ENCODE measurements at regions not wholly inside any gene's neighbourhood (a gene's known extent, or its start where the extent isn't known, plus 50 kb on each side); places are given as distances from the start of the nearest gene placed in this dataset.

DNA sequence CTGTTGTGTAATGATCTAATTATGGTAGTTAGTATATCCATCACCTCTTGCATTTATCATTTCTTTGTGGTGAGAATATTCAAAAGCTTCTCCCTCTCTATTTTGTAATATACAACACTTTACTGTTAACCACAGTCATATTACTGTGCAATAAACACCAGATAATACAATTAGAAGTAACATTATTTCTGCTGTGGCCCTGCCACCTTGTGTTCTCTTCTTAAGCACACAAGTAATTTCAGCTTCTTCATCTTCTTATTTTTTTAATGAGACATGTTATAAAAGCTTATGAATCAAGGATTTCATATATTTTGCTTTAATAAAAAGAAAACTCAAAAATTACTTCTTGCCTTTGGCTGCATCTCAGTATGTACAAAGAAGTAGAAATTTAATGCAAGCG, 675.2 kb upstream of the INTU start:
- H3K4me2 ChIP-seq (ENCODE audit: low read length), result no peak overlapping the region
- no peaks in the 10 kb centered on the region for H3K4me1 ChIP-seq (ENCODE audit: control insufficient read depth, insufficient read depth, low read length)
- H3K9me3 ChIP-seq (replicated peaks; ENCODE audit: low read length), result no peaks in the 10 kb centered on the region
- no peak overlapping the region for H3K9ac ChIP-seq (ENCODE audit: low read depth, low read length)
- no peak overlapping the region for H3K4me3 ChIP-seq (ENCODE audit: low read length)
- H3K27me3 ChIP-seq (ENCODE audit: control insufficient read depth, insufficient read depth, low read length), result no peaks in the 10 kb centered on the region
- no peaks in the 10 kb centered on the region for H3K36me3 ChIP-seq (ENCODE audit: insufficient read depth, low read length)

DNA sequence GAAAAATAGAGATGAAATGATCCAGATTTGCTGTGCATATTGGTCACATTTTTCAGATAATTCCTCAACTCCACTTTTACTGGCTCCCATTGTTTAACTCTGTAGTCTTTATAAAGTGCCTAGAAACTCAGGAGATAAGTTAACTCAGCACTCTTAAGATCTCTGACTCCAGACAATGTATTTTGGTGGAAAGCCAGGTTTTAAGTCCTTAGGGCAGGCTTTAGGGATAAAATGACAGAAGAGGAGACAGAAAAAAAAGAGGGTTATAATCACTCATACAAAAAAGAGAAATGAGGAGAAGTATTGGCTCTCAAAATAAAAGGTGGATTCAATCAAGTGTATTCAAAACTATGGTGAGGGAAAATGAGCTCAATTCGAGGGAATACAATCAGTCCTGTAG, 674.8 kb upstream of the INTU start:
- no peaks in the 10 kb centered on the region for H3K27me3 ChIP-seq (ENCODE audit: control insufficient read depth, insufficient read depth, low read length)
- no peaks in the 10 kb centered on the region for H3K9me3 ChIP-seq (replicated peaks; ENCODE audit: low read length)
- H3K36me3 ChIP-seq (ENCODE audit: insufficient read depth, low read length), result no peaks in the 10 kb centered on the region
- H3K9ac ChIP-seq (ENCODE audit: low read depth, low read length), result no peak overlapping the region
- no peak overlapping the region for H3K4me2 ChIP-seq (ENCODE audit: low read length)
- no peaks in the 10 kb centered on the region for H3K4me1 ChIP-seq (ENCODE audit: control insufficient read depth, insufficient read depth, low read length)
- H3K4me3 ChIP-seq (ENCODE audit: low read length), result no peak overlapping the region

DNA sequence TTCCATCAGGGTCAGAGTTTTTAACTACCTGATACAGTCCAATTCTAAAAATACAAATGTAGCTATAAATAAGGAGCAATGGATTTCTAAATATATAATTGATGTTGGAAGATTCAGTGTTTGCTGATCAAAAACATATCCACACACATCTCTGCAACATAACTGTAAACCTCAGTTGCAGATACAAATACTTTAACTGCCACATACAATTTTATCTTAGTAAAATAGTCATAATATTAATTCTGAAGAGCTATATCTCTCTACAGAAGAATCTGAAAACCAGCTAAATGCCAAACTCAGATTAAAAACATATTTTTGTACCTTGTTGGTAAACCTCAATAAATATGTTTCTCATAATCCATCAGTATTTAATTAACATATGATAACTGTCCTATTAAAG, 674.3 kb upstream of the INTU start:
- Histone ChIP-seq H3K4me2 (ENCODE audit: low read length) (no peak overlapping the region), H3K4me3 (ENCODE audit: low read length) (no peak overlapping the region), H3K9me3 (replicated peaks; ENCODE audit: low read length) (no peaks in the 10 kb centered on the region), H3K27me3 (ENCODE audit: control insufficient read depth, insufficient read depth, low read length) (no peaks in the 10 kb centered on the region), H3K36me3 (ENCODE audit: insufficient read depth, low read length) (no peaks in the 10 kb centered on the region), H3K4me1 (ENCODE audit: control insufficient read depth, insufficient read depth, low read length) (no peaks in the 10 kb centered on the region), H3K9ac (ENCODE audit: low read depth, low read length) (no peak overlapping the region)

DNA sequence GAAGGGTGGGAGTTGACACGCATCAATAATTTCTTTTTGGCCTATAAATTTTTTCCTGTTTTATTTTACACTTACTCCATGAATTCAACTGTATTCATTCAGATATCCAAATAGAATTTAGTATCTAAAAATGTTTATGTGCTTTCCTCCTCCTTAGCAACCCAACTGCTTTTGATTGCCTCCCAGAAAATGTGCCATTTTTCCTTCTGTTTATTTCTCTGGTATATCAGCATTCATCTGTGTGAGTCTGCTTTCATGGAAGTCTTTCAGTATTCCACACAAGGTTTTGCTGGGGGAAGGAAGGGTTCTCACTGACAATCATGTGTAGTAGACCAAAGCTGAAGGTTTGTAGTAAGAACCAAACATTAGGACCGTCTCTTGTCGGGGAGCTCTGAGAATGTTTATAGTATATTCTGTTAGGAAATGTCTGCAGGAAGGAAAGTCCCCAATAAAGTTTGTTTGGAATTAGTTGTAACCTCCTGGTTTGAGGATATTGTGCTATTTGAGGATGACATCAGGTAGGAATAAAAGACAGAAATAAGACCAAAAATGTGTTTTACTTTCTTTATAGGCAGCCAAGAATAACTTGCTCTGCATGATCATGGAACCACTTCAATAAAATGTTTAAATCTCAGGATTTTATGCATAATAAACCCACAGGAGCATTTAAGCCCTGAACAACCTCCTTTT, 673.6 kb upstream of the INTU start:
- Histone ChIP-seq H3K9me3 (replicated peaks; ENCODE audit: low read length) (no peaks in the 10 kb centered on the region), H3K27me3 (ENCODE audit: control insufficient read depth, insufficient read depth, low read length) (no peaks in the 10 kb centered on the region), H3K4me3 (ENCODE audit: low read length) (no peak overlapping the region), H3K36me3 (ENCODE audit: insufficient read depth, low read length) (no peaks in the 10 kb centered on the region), H3K9ac (ENCODE audit: low read depth, low read length) (no peak overlapping the region), H3K4me2 (ENCODE audit: low read length) (no peak overlapping the region), H3K4me1 (ENCODE audit: control insufficient read depth, insufficient read depth, low read length) (no peaks in the 10 kb centered on the region)

DNA sequence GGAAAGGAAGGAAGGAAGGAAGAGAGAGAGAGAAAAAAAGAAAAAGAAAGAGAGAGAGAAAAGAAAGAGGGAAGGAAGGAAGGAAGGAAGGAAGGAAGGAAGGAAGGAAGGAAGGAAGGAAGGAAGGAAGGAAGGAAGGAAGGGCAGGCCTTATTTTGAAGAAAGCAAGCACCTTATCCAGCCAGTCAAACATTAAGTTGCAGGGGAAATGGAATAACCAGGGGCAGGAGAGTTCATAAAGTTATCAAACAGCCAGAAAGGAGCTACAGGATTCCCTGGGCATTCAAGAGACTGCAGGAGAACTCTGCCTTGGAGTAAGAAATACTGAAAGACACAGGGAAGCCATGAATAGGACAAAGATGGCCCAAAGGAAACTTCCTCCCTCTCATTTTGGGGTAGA, 672.0 kb upstream of the INTU start:
- H3K4me2 ChIP-seq (ENCODE audit: low read length), result no peak overlapping the region
- no peaks in the 10 kb centered on the region for H3K9me3 ChIP-seq (replicated peaks; ENCODE audit: low read length)
- no peak overlapping the region for H3K4me3 ChIP-seq (ENCODE audit: low read length)
- no peak overlapping the region for H3K9ac ChIP-seq (ENCODE audit: low read depth, low read length)
- H3K27me3 ChIP-seq (ENCODE audit: control insufficient read depth, insufficient read depth, low read length), result no peaks in the 10 kb centered on the region
- no peaks in the 10 kb centered on the region for H3K4me1 ChIP-seq (ENCODE audit: control insufficient read depth, insufficient read depth, low read length)
- H3K36me3 ChIP-seq (ENCODE audit: insufficient read depth, low read length), result no peaks in the 10 kb centered on the region

DNA sequence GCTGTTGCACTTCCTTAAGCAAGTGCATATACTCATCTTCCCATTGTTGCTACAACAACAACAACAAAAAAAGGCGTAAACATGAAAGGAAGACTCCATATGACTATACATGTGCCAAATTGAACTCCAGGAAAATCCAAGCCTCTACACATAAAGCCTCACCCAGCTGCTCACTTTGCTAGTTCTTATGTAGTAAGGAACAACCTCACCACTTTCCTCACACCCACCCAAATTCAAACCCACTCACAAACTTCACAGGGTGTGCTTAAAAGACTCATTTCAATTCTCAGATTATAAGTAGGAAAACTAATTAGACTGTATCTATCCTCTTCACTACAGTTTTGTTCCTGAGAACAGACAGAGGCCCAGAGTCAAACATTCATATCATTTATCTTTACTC, 671.1 kb upstream of the INTU start:
- no peaks in the 10 kb centered on the region for H3K9me3 ChIP-seq (replicated peaks; ENCODE audit: low read length)
- no peaks in the 10 kb centered on the region for H3K36me3 ChIP-seq (ENCODE audit: insufficient read depth, low read length)
- no peaks in the 10 kb centered on the region for H3K27me3 ChIP-seq (ENCODE audit: control insufficient read depth, insufficient read depth, low read length)
- H3K4me2 ChIP-seq (ENCODE audit: low read length), result no peak overlapping the region
- no peaks in the 10 kb centered on the region for H3K4me1 ChIP-seq (ENCODE audit: control insufficient read depth, insufficient read depth, low read length)
- H3K4me3 ChIP-seq (ENCODE audit: low read length), result no peak overlapping the region
- no peak overlapping the region for H3K9ac ChIP-seq (ENCODE audit: low read depth, low read length)

DNA sequence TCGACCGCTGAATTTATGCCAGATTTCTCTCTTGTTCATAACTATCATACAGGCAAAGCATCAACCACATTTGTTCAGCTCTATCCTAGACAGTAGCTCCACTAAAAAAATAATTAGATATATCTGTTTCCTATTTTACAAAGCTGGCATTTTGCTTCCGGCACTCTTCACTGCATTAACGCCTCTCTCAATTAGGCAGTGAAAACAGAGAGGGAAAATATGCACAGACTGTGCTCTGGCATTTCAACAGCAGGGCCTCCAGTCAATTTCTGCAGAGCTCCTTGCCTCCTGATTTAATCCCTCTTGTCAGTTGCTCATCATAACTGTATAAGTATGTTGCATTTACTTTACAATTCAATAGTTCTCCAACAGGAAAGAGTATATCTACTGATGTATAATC, 666.9 kb upstream of the INTU start:
- Histone ChIP-seq H3K4me2 (ENCODE audit: low read length) (no peak overlapping the region), H3K4me3 (ENCODE audit: low read length) (no peak overlapping the region), H3K9me3 (replicated peaks; ENCODE audit: low read length) (no peaks in the 10 kb centered on the region), H3K9ac (ENCODE audit: low read depth, low read length) (no peak overlapping the region), H3K4me1 (ENCODE audit: control insufficient read depth, insufficient read depth, low read length) (no peaks in the 10 kb centered on the region), H3K36me3 (ENCODE audit: insufficient read depth, low read length) (no peaks in the 10 kb centered on the region), H3K27me3 (ENCODE audit: control insufficient read depth, insufficient read depth, low read length) (no peaks in the 10 kb centered on the region)

DNA sequence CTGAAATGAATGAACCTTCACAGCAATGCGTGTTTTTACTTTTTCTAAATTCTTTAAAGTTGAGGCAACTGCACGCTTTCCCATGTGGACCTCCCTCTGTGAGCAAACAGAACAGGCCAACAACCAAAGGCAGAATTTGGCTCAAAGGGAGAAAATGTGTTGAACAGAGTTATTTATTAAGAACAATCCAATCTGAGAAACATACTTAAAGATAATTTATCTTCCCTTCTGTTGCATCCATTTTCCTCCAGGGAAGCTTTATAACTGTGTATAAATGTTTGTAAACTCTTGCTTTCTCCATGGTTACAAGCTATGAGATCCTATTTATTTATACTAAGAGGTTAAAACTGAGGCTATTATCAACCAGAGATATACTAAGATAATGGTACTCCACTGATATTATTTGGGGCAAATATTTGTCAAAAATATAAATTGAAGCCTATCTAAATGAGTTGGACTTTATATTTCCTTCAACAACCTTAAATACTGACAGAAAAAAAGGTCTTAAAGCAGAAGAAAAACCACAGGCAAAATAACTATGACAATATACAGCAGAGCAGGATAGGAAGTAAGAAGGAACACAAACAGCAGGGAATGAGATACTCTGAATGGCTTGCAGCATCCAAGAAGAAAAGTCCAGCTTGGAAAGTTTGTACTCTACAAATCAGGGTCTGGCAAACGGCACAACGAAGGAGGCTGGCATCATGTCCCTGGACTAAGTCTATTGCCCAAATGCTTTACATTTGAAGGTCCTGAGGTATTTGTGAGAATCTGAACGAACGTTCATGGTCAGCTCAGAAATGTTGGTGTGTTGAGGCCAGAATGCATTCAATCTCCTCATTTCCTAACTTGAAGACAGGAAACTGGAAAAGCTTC, 663.2 kb upstream of the INTU start:
- Histone ChIP-seq H3K9me3 (replicated peaks; ENCODE audit: low read length) (no peaks in the 10 kb centered on the region), H3K4me1 (ENCODE audit: control insufficient read depth, insufficient read depth, low read length) (no peaks in the 10 kb centered on the region), H3K4me3 (ENCODE audit: low read length) (no peak overlapping the region), H3K27me3 (ENCODE audit: control insufficient read depth, insufficient read depth, low read length) (no peaks in the 10 kb centered on the region), H3K36me3 (ENCODE audit: insufficient read depth, low read length) (no peaks in the 10 kb centered on the region), H3K9ac (ENCODE audit: low read depth, low read length) (no peak overlapping the region), H3K4me2 (ENCODE audit: low read length) (no peak overlapping the region)

DNA sequence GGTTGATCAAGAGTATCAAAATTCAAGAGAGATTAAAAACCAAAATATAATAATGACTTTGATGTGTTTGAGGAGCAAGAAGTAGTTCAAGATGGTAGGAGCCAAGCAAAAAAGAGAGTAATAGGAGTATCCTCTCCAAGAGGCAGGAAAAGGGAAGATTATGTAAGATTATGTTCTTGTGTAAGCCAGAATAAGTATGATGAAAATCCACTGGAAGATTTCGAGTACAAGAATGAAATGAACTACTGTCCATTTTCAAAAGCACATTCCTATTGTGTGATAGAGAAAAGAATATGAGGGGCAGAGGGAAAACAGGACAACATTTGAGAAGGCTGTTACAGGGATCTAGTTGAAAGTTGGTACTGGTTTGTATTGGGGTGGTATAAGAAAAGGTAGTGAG, 659.6 kb upstream of the INTU start:
- H3K9ac ChIP-seq (ENCODE audit: low read depth, low read length), result no peak overlapping the region
- H3K4me2 ChIP-seq (ENCODE audit: low read length), result no peak overlapping the region
- no peaks in the 10 kb centered on the region for H3K36me3 ChIP-seq (ENCODE audit: insufficient read depth, low read length)
- H3K4me1 ChIP-seq (ENCODE audit: control insufficient read depth, insufficient read depth, low read length), result peaks cover 10% of the 10 kb centered on the region
- no peak overlapping the region for H3K4me3 ChIP-seq (ENCODE audit: low read length)
- H3K27me3 ChIP-seq (ENCODE audit: control insufficient read depth, insufficient read depth, low read length), result no peaks in the 10 kb centered on the region
- H3K9me3 ChIP-seq (replicated peaks; ENCODE audit: low read length), result no peaks in the 10 kb centered on the region

DNA sequence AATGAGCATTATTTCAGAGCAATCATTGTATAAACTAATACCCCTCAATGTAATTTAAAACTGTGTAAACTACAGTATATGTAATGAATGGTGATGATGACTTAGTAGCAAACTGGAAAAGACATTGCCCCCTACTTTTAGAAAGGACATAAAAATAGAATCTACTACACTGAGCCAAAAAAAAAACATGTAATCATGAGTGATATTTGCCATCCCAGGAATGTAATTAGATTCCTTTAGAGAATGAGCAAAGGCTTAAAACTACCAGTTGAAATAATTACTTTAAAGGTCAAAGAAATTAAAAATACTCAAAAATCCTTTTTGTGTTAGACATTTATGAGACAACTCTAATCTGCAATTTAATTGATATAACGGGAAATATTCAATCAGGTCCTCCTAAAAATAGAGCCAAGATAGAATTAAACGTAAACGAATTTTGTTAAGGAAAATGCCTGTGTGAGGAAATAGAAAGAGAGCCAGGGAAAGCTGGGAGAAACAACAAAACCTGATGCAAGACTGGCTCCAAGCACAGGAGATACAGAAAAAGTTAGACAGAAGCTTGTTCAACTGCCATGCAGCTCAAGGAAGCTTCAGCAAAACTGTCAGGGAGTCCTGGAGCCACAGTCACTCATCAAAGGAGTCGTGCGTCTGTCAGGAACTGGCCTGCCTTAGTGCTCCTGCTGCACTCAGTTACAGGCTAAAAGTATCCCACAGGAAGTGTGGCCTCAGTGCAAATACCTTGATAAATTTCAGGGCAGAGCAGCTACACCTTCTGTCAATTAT, 655.7 kb upstream of the INTU start:
- Histone ChIP-seq H3K4me3 (ENCODE audit: low read length) (no peak overlapping the region), H3K36me3 (ENCODE audit: insufficient read depth, low read length) (no peaks in the 10 kb centered on the region), H3K27me3 (ENCODE audit: control insufficient read depth, insufficient read depth, low read length) (no peaks in the 10 kb centered on the region), H3K9me3 (replicated peaks; ENCODE audit: low read length) (no peaks in the 10 kb centered on the region), H3K4me2 (ENCODE audit: low read length) (peak overlapping the region; percentile 39), H3K4me1 (ENCODE audit: control insufficient read depth, insufficient read depth, low read length) (peaks cover 10% of the 10 kb centered on the region), H3K9ac (ENCODE audit: low read depth, low read length) (no peak overlapping the region)

DNA sequence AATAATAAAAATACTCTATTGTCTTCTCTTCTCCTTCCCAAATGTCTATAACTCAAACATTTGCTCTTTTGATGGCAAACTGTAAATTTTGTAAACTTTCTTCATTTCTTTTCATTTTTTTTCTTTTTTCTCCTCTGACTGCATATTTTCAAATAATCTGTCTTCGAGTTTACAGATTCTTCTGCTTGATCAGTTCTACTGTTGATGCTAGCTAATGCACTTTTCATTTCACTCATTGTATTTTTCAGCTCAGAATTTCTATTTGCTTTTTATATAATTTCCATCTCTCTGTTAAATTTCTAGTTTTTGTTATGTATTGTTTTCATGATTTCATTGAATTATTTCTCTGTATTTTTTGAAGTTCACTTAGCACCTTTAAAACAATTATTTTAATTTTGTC, 646.8 kb upstream of the INTU start:
- Histone ChIP-seq H3K4me2 (ENCODE audit: low read length) (no peak overlapping the region), H3K9ac (ENCODE audit: low read depth, low read length) (no peak overlapping the region), H3K4me1 (ENCODE audit: control insufficient read depth, insufficient read depth, low read length) (no peaks in the 10 kb centered on the region)

More for the DNA sequence above, 646.8 kb upstream of the INTU start:
- no peak overlapping the region for H3K4me3 ChIP-seq (ENCODE audit: low read length)
- H3K27me3 ChIP-seq (ENCODE audit: control insufficient read depth, insufficient read depth, low read length), result no peaks in the 10 kb centered on the region
- no peaks in the 10 kb centered on the region for H3K36me3 ChIP-seq (ENCODE audit: insufficient read depth, low read length)
- no peaks in the 10 kb centered on the region for H3K9me3 ChIP-seq (replicated peaks; ENCODE audit: low read length)

Data from skeletal muscle satellite cell (primary cell).